Breast epithelium (tissue), 3 donors: ENCODE measurements at regions not wholly inside any gene's neighbourhood (a gene's known extent, or its start where the extent isn't known, plus 50 kb on each side); places are given as distances from the start of the nearest gene placed in this dataset.

Source experiments
- POLR2A ChIP-seq: fragments of 450-650 bp; IDR thresholded peaks from one replicate; pipeline ENCODE4 v1.6.1; 2016; ENCODE audit warnings: antibody characterized with exemption, mild to moderate bottlenecking, moderate library complexity
- POLR2AphosphoS5 ChIP-seq, 3 donors: sonication (generic); formaldehyde crosslinking; IDR thresholded peaks; one replicate each; pipeline ENCODE4 v1.6.1; 2017; ENCODE audit warnings: antibody characterized with exemption in 3 of 3
- TF ChIP-seq, protein P1 (sequence below), 3 donors: fragments of 450-650 bp; IDR thresholded peaks; one replicate each; pipeline ENCODE4 v1.5.1; 2016 to 2017; ENCODE audit warnings: antibody characterized with exemption in 3 of 3, mild to moderate bottlenecking in 3 of 3, moderate library complexity in 3 of 3

DNA sequence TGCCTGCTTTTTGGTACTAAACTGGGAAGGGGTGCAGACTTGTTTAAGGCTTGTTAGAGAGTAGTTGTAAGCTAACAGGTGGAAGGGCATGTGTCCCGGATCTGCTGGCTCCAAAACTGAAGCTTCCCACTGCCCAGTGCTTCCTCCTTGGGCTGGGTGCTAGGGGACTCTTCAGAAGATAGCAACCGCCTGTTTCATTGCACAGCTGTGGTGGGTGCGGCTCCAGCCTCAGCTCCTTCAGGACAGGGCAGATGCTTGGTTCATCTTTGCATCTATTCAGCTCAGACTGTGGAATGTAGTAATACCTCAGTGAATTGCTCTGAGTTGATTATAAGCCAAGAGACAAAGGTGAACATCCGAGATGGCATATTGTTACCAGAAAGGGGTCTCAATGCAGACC lies 527.1 kb downstream of the TYW1 start:
- TF ChIP-seq POLR2A (no peak), POLR2AphosphoS5 (IDR thresholded peaks at IDR 0.05) (no peak)
- TF ChIP-seq, protein P1, sequence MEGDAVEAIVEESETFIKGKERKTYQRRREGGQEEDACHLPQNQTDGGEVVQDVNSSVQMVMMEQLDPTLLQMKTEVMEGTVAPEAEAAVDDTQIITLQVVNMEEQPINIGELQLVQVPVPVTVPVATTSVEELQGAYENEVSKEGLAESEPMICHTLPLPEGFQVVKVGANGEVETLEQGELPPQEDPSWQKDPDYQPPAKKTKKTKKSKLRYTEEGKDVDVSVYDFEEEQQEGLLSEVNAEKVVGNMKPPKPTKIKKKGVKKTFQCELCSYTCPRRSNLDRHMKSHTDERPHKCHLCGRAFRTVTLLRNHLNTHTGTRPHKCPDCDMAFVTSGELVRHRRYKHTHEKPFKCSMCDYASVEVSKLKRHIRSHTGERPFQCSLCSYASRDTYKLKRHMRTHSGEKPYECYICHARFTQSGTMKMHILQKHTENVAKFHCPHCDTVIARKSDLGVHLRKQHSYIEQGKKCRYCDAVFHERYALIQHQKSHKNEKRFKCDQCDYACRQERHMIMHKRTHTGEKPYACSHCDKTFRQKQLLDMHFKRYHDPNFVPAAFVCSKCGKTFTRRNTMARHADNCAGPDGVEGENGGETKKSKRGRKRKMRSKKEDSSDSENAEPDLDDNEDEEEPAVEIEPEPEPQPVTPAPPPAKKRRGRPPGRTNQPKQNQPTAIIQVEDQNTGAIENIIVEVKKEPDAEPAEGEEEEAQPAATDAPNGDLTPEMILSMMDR (IDR thresholded peaks at IDR 0.05): no peak
